B cell (primary cell): ENCODE measurements at regions not wholly inside any gene's neighbourhood (a gene's known extent, or its start where the extent isn't known, plus 50 kb on each side); places are given as distances from the start of the nearest gene placed in this dataset.

Experiments
- ATAC-seq: fragments of 200-7000 bp; cut with Tn5 transposase; one replicate; pipeline ENCODE4 v1.10.0; 2021; ENCODE audit warnings: low read depth, mild to moderate bottlenecking, moderate number of reproducible peaks, moderate library complexity
- CTCF ChIA-PET: fragments of 350-600 bp; sonication (Branson Sonifier 250); formaldehyde crosslinking; loops from one replicate; lab custom pipeline; 2021; ENCODE audit warnings: antibody characterized with exemption, inconsistent platforms; lab: Charles Lee
- POLR2A ChIA-PET: fragments of 350-600 bp; sonication (Branson Sonifier 250); formaldehyde crosslinking; loops from one replicate; lab custom pipeline; 2021; ENCODE audit warnings: antibody characterized with exemption; lab: Charles Lee
- DNase-seq: peaks from one replicate; pipeline ENCODE4 v3.0.0; 2013
- H2AFZ ChIP-seq: 2 replicates; pipeline ENCODE4 v1.6.1; 2012; ENCODE audit warnings: mild to moderate bottlenecking, low read depth, low read length; ENCODE audit not compliant: insufficient read depth, poor library complexity, severe bottlenecking
- H3K27ac ChIP-seq, 2 donors: 1 replicate in 1 of 2; 2 replicates in 1 of 2; pipeline ENCODE4 v1.5.1; 2012 to 2013; ENCODE audit warnings: low read length in 2 of 2, mild to moderate bottlenecking in 2 of 2, moderate library complexity in 1 of 2
- H3K27me3 ChIP-seq, 4 experiments: fragments of 200-600 bp in 1 of 4; sonication (generic) in 1 of 4; replicated peaks in 1 of 4; 1 replicate in 2 of 4; 2 replicates in 2 of 4; pipeline versions ENCODE4 v1.6.1 to v1.7.0; 2013 to 2016; ENCODE audit warnings: low read length in 3 of 4, mild to moderate bottlenecking in 2 of 4, mixed read lengths in 1 of 4, moderate library complexity in 1 of 4; ENCODE audit not compliant: insufficient read depth in 4 of 4, control insufficient read depth in 3 of 4; ENCODE audit errors: control extremely low read depth in 1 of 4
- H3K36me3 ChIP-seq, 2 experiments: replicated peaks in 1 of 2; 1 replicate in 1 of 2; 2 replicates in 1 of 2; pipeline versions ENCODE4 v1.6.1 to v1.7.1; 2013; ENCODE audit warnings: low read length in 1 of 2; ENCODE audit not compliant: insufficient read depth in 2 of 2, control insufficient read depth in 1 of 2; ENCODE audit errors: control extremely low read depth in 1 of 2, extremely low read depth in 1 of 2
- H3K4me1 ChIP-seq, 2 donors: fragments of 200-600 bp in 1 of 2; sonication (generic) in 1 of 2; 1 replicate in 1 of 2; 2 replicates in 1 of 2; pipeline versions ENCODE4 v1.5.1 to v1.6.1; 2013 to 2017; ENCODE audit warnings: low read length in 2 of 2; ENCODE audit not compliant: control insufficient read depth in 2 of 2, insufficient read depth in 2 of 2
- H3K4me2 ChIP-seq: replicated peaks from 2 replicates; pipeline ENCODE3; 2012; ENCODE audit warnings: mild to moderate bottlenecking, low read depth, low read length; ENCODE audit not compliant: poor library complexity, severe bottlenecking
- H3K4me3 ChIP-seq, 5 experiments: fragments of 200-600 bp in 1 of 5; sonication (generic) in 1 of 5; 1 replicate in 3 of 5; 2 replicates in 2 of 5; pipeline versions ENCODE4 v1.5.1 to v1.7.0; 2011 to 2016; ENCODE audit warnings: low read length in 4 of 5, mild to moderate bottlenecking in 4 of 5, low read depth in 2 of 5, control low read depth in 1 of 5, moderate library complexity in 1 of 5; ENCODE audit not compliant: insufficient read depth in 1 of 5; ENCODE audit errors: control extremely low read depth in 1 of 5, extremely low read depth in 1 of 5
- H3K79me2 ChIP-seq: fragments of 200-600 bp; sonication (generic); one replicate; pipeline ENCODE4 v1.6.0; 2016; ENCODE audit warnings: low read length; ENCODE audit not compliant: control insufficient read depth, insufficient read depth
- H3K9ac ChIP-seq: fragments of 200-600 bp; sonication (generic); 2 replicates; pipeline ENCODE4 v1.6.1; 2017; ENCODE audit warnings: mild to moderate bottlenecking, low read length, moderate library complexity
- H3K9me3 ChIP-seq, 3 donors: one replicate each; pipeline versions ENCODE4 v1.6.1 to v1.7.1; 2013; ENCODE audit warnings: low read length in 2 of 3; ENCODE audit not compliant: control insufficient read depth in 2 of 3, insufficient read depth in 1 of 3; ENCODE audit errors: control extremely low read depth in 1 of 3
- H4K20me1 ChIP-seq: 2 replicates; pipeline ENCODE4 v1.6.0; 2012; ENCODE audit warnings: mild to moderate bottlenecking, low read length; ENCODE audit not compliant: insufficient read depth, control insufficient read depth, poor library complexity, severe bottlenecking
- H3K27ac Mint-ChIP-seq: one replicate; pipeline ENCODE4 v1.8.0; 2021; ENCODE audit warnings: mixed read lengths
- H3K27me3 Mint-ChIP-seq: one replicate; pipeline ENCODE4 v1.8.0; 2021; ENCODE audit warnings: mixed read lengths
- H3K4me1 Mint-ChIP-seq: one replicate; pipeline ENCODE4 v1.8.0; 2021; ENCODE audit warnings: mixed read lengths
- H3K4me3 Mint-ChIP-seq: one replicate; pipeline ENCODE4 v1.8.0; 2021; ENCODE audit warnings: mixed read lengths
- H3K9me3 Mint-ChIP-seq: one replicate; pipeline ENCODE4 v1.8.0; 2022; ENCODE audit warnings: mixed read lengths; ENCODE audit not compliant: insufficient read depth
- CTCF ChIP-seq: fragments of 200-600 bp; IDR thresholded peaks from one replicate; pipeline ENCODE4 v1.8.0; 2022; ENCODE audit warnings: antibody characterized with exemption, mild to moderate bottlenecking
- EZH2 ChIP-seq: IDR thresholded peaks from 2 replicates; pipeline ENCODE4 v1.6.1; 2012; ENCODE audit warnings: borderline replicate concordance, low read depth, mild to moderate bottlenecking, moderate library complexity, low read length; ENCODE audit not compliant: insufficient read depth, poor library complexity, severe bottlenecking
- WGBS: methylation state at CpG from one replicate; pipeline ENCODE4 v1.1.5; 2013; ENCODE audit warnings: missing lambda C conversion rate; ENCODE audit not compliant: insufficient coverage; 5-methylcytosine and 5-hydroxymethylcytosine counted together
- intact Hi-C: fragments of 100-400 bp; cut with micrococcal nuclease; formaldehyde crosslinking; loops from one replicate; pipeline ENCODE4 v1.10.0; 2022

GRCh38 chrX:96453139-96453538 lies 231.5 kb upstream of the DIAPH2 start:
- DNase-seq (no peak), ATAC-seq (no peak)
- Histone ChIP-seq H3K27ac (no peak overlapping the region), H3K4me2 (no peak overlapping the region), H3K4me3 (no peak overlapping the region), H4K20me1 (no peaks in the 10 kb centered on the region), H2AFZ (no peak overlapping the region), H3K9ac (no peak overlapping the region), H3K9me3 (no peaks in the 10 kb centered on the region), H3K36me3 (no peaks in the 10 kb centered on the region), H3K4me1 (no peaks in the 10 kb centered on the region), H3K27me3 (no peaks in the 10 kb centered on the region), H3K79me2 (no peaks in the 10 kb centered on the region)
- TF ChIP-seq EZH2 (no peak), CTCF (no peak)
- no peak overlapping the region for H3K4me3 Mint-ChIP-seq
- POLR2A ChIA-PET, result no interaction called here
- intact Hi-C loops, result no loop called here
- H3K27me3 Mint-ChIP-seq, result no peaks in the 10 kb centered on the region
- CTCF ChIA-PET, result no interaction called here
- H3K27ac Mint-ChIP-seq, result no peak overlapping the region
- H3K9me3 Mint-ChIP-seq, result no peaks in the 10 kb centered on the region
- H3K4me1 Mint-ChIP-seq, result no peaks in the 10 kb centered on the region
- WGBS, result no CpG with 5 or more reads among the region's 3 CpGs

- H3K4me1 Mint-ChIP-seq, result no peaks in the 10 kb centered on the region
- no CpG with 5 or more reads among the region's 3 CpGs for WGBS
- POLR2A ChIA-PET, result no interaction called here
Observed at GRCh38 chrX:96455078-96455477, 229.6 kb upstream of the DIAPH2 start.

More at GRCh38 chrX:96455078-96455477, 229.6 kb upstream of the DIAPH2 start:
- Histone ChIP-seq H3K4me2 (no peak overlapping the region), H3K4me3 (no peak overlapping the region), H3K27me3 (no peaks in the 10 kb centered on the region), H3K9me3 (no peaks in the 10 kb centered on the region), H3K9ac (no peak overlapping the region), H3K79me2 (no peaks in the 10 kb centered on the region), H2AFZ (no peak overlapping the region), H3K36me3 (no peaks in the 10 kb centered on the region), H4K20me1 (no peaks in the 10 kb centered on the region), H3K27ac (no peak overlapping the region), H3K4me1 (no peaks in the 10 kb centered on the region)
- CTCF ChIA-PET, result no interaction called here
- Mint-ChIP-seq H3K4me3 (no peak overlapping the region), H3K27ac (no peak overlapping the region), H3K9me3 (no peaks in the 10 kb centered on the region), H3K27me3 (no peaks in the 10 kb centered on the region)
- ATAC-seq, result no peak
- DNase-seq, result no peak
- TF ChIP-seq CTCF, result no peak
- no peak for TF ChIP-seq EZH2
- intact Hi-C loops, result no loop called here
